ENCODE measurements at regions not wholly inside any gene's neighbourhood (a gene's known extent, or its start where the extent isn't known, plus 50 kb on each side); places are given as distances from the start of the nearest gene placed in this dataset.
"Not testable (repeated sequence)": the region's sequence is repeated elsewhere in the genome, so short reads cannot be mapped to it uniquely, and the experiment has no call there.

DNA sequence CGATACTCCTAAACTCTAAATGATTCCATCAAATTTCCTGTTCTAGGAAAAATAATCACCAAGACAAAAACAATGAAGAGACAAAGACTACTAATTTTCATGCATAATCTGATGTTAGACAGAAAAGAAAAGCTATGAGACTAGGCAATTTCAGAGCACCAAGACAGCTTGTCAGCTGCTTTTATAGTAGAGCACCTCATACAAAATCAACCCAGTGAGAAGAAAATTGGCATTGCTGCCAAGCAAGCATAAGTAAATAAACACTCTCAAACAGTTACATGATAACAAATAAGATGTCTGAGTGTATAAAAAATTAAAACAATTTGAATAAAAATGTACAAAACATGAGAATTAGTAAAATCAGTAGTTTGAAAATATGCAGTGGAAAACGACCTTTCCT is 1544.6 kb downstream of the C4orf33 start:
- DNase-seq (ENCODE audit: low read depth), result no peak

DNA sequence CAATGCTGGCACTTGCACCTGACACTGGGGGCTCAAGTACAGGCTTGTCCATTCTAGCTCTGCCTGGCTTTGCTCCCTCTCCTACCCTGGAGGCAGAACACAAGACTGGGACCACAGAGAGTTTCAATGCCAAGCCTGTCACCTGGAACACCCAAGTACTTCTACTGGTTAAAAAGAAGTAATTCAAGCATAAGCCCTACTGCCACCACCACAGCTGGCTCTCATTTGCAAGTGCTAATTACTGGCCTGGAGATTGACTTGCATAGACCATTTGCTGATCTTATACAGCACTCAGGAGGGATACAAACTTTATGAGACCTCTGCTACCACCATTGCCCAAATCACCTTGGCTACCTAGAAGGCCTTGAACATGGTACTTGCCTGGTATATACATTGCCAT is 1550.9 kb downstream of the C4orf33 start:
- DNase-seq (ENCODE audit: low read depth), result no peak

DNA sequence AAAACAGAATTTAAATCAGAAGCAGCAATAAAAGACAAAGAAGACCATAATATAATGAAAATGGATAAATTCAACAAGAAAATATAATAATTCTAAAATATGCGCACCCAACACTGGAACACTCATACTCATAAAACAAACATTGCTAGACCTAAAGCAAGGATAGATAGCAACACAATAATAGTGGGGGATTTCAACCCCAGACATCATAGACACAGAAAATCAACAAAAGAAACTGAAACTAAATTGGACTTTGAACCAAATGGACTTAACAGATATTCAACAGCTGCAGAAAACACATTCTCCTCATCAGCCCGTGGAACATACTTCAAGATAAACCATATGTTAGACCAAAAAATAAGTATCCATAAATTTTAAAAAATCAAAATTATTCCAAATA is 1552.6 kb downstream of the C4orf33 start:
- DNase-seq (ENCODE audit: low read depth), result no peak

DNA sequence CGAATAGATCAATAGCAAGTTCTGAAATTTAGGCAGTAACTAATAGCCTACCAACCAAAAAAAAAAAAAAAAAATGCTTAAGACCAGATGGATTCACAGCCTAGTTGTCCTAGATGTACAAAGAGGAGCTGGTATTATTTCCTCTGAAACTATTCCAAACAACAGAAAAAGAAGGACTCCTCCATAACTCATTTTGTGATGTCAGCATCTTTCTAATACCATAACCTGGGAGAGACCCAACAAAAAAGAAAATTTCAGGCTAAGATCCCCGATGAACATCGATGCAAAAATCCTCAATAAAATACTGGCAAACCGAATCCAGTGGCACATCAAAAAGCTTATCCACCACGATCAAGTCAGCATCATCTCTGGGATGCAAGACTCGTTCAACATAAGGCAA is 1557.9 kb downstream of the C4orf33 start:
- no peak for DNase-seq (ENCODE audit: low read depth)

DNA sequence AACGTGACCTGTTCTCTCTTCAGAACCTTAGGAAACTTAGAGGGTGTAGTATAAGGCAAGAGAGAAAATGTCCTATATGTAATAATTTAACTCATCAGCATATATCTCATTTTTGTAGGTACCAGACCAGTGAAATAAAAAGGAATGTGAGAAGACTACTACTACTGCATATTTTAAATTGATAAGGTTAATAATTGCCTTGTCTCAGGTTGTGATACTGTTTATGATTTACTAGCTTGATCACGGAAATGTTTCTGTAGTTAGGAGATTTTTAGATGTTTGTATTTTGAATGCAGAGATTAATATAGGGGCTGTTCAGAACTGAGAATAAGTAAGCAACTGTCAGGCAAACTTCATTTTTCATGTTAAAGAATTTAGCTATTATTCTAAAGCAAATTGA is 1563.4 kb downstream of the C4orf33 start:
- DNase-seq (ENCODE audit: low read depth), result no peak

DNA sequence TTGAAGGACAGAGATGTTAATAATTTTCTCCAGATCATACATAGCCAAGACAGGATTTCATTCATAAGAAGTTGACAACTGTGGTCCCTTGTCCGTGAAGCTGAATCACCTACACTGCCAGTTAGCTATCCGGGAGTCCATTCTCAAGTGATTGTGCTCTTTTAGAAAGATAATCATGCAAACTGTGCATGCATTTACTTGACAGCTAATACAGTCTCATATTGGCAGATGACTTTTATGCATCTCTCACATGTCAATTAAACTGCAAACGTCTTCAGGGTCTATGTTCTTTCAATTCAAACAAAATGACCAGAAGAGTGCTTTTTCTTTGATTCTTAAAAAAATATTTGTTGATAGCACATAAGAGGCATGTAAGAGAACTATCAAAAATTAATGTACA is 1572.9 kb downstream of the C4orf33 start:
- DNase-seq (ENCODE audit: low read depth), result no peak

DNA sequence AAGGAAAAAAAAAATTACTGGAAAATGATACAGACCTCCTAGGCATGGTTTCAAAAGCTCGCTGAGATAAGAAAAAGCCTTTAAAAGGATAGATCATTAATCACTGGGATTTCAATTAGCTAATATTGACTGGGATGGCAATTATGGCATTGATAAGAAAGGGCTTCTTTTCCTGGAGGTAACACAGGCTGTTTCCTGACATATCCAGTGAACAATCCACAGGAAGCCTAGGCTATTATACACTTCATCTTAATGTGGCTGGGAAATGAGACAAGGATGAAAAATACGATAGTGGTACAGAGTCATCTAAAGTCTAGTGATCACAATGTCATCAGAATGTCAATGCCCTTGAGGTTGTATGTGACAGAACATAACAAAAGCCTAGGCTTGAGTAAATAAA is 1579.3 kb downstream of the C4orf33 start:
- no peak for DNase-seq (ENCODE audit: low read depth)

DNA sequence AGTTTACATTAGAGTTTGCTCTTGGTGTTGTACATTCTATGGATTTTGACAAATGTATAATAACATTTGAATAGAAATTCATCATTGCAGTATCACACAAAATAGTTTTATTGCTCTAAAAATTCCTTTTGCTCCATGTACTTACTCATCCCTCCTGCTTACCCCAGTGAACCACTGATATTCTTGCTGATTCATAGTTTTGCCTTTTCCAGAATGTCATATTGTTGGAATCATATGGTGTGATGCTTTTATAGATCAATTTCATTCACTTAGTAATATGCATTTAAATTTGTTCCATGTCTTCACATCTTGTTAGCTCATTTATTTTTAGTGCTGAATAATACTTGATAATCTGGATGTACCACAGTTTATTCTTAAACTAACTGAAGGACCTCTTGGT is 1593.2 kb downstream of the C4orf33 start:
- no peak for DNase-seq (ENCODE audit: low read depth)

DNA sequence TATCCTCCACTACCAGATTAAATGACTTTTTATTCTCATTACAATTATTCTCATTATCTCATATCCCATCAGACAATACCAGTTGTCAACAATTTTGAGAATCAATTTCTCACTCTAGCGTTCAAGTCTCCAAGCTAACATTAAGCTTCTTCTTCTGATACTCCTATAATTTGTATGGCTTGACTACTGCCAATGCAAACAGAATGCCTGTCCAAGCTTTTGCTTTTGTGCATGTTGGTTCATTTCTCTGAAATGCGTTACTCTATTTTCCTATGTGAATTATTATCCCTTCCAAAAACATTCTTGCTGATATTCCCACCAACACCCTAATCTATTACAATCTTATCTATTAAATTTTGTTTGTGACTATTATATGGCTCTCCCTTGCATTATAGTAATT is 1602.3 kb downstream of the C4orf33 start:
- no peak for DNase-seq (ENCODE audit: low read depth)

DNA sequence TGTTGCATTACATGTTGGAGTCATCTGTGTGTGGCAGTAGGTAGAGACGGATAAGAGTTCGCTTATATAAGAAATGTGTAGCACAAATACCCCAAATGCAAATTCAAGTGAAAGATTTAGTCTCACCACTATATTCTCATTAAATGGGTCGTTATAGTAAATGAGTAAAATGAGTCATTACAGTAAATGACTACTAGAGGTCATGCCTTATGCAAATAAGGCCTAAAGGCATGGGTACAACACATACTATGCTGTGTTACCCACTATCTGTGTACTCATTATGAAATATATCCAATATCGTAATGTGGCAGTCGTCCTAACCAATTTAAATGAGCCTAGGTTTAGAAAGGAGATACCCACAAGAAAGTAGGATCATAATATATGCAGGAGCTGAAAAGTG is 1603.1 kb downstream of the C4orf33 start:
- no peak for DNase-seq (ENCODE audit: low read depth)

DNA sequence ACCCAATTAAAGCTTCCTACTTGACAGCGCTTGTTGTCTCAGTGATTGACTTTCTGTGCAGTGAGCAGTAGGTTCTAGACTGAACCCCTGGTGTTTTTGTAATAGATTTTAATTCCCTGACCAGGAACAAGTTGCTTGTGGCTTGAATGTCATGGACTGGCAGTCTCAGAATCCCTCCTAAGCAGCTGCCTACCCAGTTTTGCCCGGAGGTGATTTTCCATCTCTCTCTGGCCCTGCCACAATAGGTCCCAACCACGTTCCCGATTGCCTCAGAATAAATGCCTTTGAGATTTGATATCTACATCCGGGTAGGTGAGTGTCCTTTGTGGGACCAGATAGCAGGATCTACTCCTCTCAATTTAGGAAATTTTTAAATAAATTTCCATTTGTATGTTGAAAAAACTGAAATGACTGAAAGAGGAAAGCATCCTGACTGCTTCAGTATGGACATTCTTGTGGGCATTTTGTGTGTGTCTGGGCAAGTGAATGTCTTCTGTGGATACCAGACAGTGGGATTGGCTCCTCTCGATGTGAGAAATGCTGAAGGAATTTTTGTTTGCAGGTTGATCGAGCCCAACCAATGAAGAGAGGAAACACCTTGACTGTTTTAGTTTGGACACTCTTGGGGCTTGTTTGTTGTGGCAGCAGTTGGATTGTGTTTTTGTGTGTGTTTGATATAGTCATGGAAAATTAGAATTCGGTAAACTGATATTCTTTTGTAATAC is 1607.4 kb downstream of the C4orf33 start:
- no peak for DNase-seq (ENCODE audit: low read depth)

DNA sequence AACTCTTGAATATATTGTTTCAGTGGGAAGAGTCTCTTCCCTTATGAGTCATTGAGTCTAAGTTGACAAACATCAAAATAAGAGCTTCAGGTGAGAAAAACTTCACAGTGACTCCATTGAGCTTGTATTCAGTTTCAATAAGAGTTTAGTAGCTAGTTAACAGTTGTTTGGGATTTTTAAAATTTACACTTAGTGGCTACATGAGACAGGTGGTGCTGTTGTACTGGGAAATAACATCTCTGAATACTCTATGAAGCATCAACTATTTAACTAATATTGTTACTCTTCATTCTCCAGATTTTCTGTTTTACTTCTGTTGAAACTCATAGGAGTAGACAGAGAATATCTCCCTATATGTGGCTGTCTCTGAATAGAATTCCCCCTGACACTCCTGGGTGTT is 1609.1 kb downstream of the C4orf33 start:
- DNase-seq (ENCODE audit: low read depth), result no peak

DNA sequence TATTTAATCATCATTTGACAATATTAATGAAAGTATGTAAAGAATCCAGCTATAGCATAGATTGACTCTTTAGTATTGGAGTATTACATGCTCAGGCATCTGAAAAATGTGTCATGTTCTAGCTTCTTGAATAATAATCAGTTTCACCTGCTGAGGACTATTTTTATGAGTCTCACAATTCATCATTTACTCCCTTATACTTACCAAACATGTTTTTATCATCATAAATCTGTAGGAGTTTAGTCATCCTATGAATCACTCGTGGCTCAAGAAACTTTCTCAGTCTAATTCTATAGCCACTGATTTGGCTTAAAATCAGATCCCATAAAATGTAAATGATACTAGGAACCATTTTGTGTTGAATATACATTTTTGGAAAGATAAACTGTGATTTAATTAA is 1616.1 kb downstream of the C4orf33 start:
- no peak for DNase-seq (ENCODE audit: low read depth)

DNA sequence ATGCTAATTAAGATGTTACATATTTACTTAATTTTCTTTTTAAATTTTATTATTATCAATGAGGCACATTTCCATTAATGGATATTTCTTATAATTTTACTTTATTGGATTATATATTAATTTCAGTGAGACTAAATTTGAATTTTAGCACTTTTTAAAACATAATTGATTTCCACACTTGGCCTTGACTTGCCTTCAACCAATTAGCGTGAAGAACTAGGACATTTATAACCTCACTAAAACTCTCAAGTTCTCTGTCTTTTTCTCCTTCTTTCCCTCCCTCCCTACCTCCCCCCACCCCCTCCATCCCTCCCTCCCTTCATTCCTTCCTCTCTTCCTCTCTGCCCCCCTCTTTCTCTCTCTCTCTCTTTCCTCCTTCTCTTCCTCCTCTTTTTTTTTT is 1618.1 kb downstream of the C4orf33 start:
- DNase-seq (ENCODE audit: low read depth), result no peak

DNA sequence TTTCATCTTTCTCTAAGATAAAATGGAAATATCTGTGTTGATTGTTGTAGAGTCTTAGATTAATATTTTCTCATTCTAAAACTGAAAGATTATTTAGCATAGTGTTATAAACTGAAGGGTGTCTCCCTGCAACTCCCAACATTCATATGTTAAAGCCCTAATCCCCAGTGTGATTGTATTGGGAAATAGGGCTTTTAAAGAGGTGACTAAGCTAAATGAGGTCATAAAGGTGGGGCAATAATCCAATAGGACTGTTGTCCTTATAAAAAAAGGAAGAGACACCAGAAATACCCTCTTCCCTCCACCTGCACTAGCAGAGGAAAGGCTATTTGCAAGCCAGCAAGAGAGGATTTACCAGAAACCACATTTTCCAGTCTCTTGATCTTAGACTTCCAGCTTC is 1626.4 kb downstream of the C4orf33 start:
- DNase-seq (ENCODE audit: low read depth), result no peak

DNA sequence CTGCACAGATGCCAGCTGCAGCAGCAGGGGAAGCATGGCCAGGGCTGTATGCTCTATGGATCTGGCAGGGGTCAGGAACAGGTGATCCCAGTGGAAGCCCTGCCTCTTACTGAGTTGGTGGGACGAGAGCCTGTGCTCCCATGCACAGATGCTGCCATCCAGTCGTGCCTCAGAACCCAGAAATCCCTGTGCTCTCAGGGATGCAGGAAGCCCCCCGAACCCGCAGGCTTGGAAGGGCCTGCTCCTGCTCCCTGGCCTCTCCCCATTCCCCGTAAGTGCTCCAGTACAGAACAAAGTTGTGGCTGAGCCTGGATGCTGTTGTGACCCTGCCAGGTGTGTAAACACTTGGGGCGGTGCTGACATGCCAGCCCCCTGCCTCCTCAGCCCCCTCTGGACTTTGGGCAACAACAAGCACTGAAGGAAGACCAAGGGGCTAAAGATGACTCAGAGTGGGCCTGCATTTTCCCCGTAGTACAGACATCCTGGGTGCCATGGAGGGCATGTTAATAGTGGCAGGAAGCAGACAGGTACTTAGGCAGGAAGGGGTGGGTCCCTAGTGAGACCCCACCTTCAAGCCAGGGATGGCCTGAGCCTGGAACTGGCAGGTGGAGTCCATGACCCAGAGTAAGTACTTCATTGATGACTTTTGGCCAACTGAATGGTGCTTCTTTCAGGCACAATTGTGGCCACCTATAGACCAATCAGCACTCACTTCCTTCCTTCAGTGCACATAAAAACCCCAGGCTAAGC is 1640.7 kb downstream of the C4orf33 start:
- DNase-seq (ENCODE audit: low read depth), result no peak

DNA sequence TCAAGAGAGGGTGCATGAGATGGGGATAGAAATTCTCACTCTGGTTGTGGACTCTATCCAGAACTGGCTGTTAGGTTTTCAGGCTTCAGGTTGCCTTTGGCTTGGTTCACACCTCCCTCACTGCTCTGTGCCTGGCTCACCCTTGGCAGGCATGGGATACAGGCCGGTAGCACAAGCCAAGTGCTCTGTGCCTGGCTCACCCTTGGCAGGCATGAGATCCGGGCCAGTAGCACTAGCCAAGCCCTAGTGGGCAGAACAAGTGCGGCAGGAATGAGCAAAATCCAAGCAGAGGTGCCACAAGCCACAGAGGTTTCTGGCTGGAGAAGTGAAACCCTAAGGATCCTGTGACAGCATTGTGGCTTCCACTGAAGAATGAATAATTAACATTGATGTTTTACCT is 1642.3 kb downstream of the C4orf33 start:
- DNase-seq (ENCODE audit: low read depth), result no peak

DNA sequence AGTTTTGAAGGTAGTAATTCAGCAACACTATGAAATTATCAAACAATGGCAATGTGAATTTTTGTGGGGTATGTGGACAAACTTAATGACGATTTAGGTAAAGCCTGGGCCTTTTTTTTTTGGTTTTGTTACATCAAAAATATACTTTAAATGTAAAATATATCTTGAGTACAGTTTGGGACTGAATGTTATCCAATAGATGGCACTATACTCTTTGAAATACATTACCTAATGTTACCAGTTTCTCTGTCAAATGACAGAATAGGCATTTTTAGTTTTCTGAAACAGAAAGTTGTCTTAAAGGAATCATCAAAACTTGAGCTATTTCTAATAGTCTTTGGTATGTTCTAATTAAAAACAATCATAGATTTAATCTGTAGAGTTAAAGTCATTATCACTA is 1651.9 kb downstream of the C4orf33 start:
- DNase-seq (ENCODE audit: low read depth), result no peak

DNA sequence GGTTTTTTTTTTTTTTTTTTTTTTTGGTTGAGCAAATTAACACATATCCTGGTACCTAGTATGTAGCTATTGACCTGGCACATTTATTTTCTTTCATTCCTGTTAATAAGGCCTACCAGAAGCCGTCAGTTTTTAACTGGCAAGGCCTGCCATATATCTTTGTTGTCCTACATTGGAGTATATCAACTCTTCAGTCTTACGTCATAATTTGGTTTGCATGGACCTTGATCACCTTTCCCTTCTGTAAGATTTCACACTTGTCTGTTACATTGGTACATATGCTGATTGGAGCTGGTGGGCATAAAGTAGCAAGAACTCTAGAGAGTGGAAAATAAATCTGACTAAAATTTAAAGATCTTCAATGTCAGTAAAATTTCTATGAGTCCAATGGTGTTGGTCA is 1658.0 kb downstream of the C4orf33 start:
- DNase-seq (ENCODE audit: low read depth), result no peak

DNA sequence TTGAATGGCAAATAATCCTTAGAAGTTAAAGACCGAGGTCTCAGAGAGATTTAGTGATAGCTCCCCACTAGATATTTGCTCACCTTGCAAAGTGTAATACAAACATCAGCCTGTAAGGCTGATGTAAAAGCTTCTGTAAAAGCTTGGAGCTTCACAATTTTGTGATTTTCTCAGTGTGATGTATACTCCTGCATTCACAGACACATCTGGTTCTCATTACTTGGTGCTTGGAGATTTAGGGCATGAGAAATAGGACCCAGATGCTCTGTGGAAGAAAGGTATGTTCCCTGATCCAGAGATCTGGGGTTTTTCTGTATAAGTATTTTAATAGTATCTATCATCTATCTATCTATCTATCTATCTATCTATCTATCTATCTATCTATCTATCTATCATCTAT is 1664.3 kb downstream of the C4orf33 start:
- DNase-seq (ENCODE audit: low read depth), result no peak

DNA sequence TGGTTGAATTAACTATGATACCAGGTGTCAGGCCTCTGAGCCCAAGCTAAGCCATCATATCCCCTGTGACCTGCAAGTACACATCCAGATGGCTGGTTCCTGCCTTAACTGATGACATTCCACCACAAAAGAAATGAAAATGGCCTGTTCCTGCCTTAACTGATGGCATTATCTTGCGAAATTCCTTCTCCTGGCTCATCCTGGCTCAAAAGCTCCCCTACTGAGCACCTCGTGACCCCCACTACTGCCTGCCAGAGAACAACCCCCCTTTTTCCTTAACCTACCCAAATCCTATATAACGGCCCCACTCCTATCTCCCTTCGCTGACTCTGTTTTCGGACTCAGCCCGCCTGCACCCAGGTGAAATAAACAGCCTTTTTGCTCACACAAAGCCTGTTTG is 1671.4 kb downstream of the C4orf33 start:
- DNase-seq (ENCODE audit: low read depth), result not testable (repeated sequence)

DNA sequence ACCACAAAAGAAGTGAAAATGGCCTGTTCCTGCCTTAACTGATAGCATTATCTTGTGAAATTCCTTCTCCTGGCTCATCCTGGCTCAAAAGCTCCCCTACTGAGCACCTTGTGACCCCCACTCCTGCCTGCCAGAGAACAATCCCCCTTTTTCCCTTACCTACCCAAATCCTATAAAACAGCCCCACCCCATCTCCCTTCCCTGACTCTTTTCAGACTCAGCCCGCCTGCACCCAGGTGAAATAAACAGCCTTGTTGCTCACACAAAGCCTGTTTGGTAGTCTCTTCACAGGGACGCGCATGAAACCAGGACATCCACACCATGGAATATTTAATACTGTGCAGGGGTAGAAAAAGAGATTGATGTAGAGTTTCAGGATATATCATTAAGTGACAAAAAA is 1677.0 kb downstream of the C4orf33 start:
- not testable (repeated sequence) for DNase-seq (ENCODE audit: low read depth)

DNA sequence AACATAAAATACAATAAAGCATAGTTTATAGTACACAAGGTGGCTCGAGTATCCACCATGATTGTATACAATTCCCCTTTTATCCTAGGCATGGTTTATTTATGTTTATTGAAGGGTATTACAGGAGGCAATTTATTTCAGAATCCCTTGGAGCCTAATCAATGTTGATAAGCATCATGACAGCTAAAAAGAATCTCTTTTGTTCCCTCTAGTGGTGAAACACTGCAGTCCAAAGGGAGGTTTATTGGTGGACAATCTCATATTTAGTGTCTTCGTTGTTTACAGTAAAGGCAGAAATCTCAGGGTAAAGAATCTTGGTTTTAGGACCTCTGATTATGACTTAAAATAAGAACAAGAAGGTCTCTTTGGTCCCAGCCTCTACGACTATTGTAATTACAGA is 1712.5 kb downstream of the C4orf33 start:
- no peak for DNase-seq (ENCODE audit: low read depth)

Data from activated T-cell treated with anti-CD3 and anti-CD28 coated beads for 1 hour (primary cell).